ENCODE measurements at regions not wholly inside any gene's neighbourhood (a gene's known extent, or its start where the extent isn't known, plus 50 kb on each side); places are given as distances from the start of the nearest gene placed in this dataset.

GRCh38 chr22:34801221-34801620, 264.7 kb upstream of the ISX start:
- TF ChIP-seq CTCF (IDR thresholded peaks at IDR 0.05) (no peak), POLR2A (IDR thresholded peaks at IDR 0.05) (no peak)

All from upper lobe of left lung (tissue), 4 donors.